ENCODE measurements at regions not wholly inside any gene's neighbourhood (a gene's known extent, or its start where the extent isn't known, plus 50 kb on each side); places are given as distances from the start of the nearest gene placed in this dataset.

DNA sequence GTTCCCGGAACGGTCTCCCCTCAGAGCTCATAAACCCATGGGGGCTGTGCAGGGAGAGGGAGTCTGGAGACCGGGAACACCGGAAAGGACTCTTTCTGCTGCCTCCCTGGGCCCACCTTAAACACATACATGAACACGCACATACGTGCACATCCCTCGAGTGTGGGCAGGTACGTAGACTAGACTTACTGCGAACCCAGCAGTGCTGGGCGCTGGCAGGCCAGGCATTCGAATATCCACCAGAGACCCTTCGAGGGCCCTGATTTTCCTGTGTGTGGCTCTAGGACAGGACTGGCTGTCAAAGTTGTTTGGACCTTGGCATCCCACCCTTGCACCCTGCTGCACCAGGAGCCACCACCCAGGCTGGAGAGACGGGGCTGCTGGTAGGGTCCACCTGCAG lies 102.7 kb downstream of the PLXNA1 start:
- TF ChIP-seq POLR2AphosphoS5 (IDR thresholded peaks at IDR 0.05; ENCODE audit: low read depth), result no peak
- TF ChIP-seq, protein P1, sequence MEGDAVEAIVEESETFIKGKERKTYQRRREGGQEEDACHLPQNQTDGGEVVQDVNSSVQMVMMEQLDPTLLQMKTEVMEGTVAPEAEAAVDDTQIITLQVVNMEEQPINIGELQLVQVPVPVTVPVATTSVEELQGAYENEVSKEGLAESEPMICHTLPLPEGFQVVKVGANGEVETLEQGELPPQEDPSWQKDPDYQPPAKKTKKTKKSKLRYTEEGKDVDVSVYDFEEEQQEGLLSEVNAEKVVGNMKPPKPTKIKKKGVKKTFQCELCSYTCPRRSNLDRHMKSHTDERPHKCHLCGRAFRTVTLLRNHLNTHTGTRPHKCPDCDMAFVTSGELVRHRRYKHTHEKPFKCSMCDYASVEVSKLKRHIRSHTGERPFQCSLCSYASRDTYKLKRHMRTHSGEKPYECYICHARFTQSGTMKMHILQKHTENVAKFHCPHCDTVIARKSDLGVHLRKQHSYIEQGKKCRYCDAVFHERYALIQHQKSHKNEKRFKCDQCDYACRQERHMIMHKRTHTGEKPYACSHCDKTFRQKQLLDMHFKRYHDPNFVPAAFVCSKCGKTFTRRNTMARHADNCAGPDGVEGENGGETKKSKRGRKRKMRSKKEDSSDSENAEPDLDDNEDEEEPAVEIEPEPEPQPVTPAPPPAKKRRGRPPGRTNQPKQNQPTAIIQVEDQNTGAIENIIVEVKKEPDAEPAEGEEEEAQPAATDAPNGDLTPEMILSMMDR (conservative IDR thresholded peaks at IDR 0.05; ENCODE audit: low read depth in 2 of 2), result no peak
- no peak for TF ChIP-seq EZH2phosphoT487 (IDR thresholded peaks at IDR 0.05; ENCODE audit: unreplicated experiment)
- no peak for TF ChIP-seq EZH2 (IDR thresholded peaks at IDR 0.05; ENCODE audit: low read depth, unreplicated experiment)
- TF ChIP-seq, protein P2, sequence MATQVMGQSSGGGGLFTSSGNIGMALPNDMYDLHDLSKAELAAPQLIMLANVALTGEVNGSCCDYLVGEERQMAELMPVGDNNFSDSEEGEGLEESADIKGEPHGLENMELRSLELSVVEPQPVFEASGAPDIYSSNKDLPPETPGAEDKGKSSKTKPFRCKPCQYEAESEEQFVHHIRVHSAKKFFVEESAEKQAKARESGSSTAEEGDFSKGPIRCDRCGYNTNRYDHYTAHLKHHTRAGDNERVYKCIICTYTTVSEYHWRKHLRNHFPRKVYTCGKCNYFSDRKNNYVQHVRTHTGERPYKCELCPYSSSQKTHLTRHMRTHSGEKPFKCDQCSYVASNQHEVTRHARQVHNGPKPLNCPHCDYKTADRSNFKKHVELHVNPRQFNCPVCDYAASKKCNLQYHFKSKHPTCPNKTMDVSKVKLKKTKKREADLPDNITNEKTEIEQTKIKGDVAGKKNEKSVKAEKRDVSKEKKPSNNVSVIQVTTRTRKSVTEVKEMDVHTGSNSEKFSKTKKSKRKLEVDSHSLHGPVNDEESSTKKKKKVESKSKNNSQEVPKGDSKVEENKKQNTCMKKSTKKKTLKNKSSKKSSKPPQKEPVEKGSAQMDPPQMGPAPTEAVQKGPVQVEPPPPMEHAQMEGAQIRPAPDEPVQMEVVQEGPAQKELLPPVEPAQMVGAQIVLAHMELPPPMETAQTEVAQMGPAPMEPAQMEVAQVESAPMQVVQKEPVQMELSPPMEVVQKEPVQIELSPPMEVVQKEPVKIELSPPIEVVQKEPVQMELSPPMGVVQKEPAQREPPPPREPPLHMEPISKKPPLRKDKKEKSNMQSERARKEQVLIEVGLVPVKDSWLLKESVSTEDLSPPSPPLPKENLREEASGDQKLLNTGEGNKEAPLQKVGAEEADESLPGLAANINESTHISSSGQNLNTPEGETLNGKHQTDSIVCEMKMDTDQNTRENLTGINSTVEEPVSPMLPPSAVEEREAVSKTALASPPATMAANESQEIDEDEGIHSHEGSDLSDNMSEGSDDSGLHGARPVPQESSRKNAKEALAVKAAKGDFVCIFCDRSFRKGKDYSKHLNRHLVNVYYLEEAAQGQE (IDR thresholded peaks at IDR 0.05; ENCODE audit: unreplicated experiment), result no peak
- no peak for TF ChIP-seq STAT1 (IDR thresholded peaks at IDR 0.05; ENCODE audit: unreplicated experiment)
- no peak for TF ChIP-seq ZNF462 (CRISPR knock-in tag; IDR thresholded peaks at IDR 0.05)
- no peak for TF ChIP-seq CREB1 (CRISPR knock-in tag; IDR thresholded peaks at IDR 0.05; ENCODE audit: low read depth)
- TF ChIP-seq, protein P3, sequence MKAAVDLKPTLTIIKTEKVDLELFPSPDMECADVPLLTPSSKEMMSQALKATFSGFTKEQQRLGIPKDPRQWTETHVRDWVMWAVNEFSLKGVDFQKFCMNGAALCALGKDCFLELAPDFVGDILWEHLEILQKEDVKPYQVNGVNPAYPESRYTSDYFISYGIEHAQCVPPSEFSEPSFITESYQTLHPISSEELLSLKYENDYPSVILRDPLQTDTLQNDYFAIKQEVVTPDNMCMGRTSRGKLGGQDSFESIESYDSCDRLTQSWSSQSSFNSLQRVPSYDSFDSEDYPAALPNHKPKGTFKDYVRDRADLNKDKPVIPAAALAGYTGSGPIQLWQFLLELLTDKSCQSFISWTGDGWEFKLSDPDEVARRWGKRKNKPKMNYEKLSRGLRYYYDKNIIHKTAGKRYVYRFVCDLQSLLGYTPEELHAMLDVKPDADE (IDR thresholded peaks at IDR 0.05), result no peak

All from GM23338 (cell line).